GM18511 (cell line): ENCODE measurements at regions not wholly inside any gene's neighbourhood (a gene's known extent, or its start where the extent isn't known, plus 50 kb on each side); places are given as distances from the start of the nearest gene placed in this dataset.

Source experiments
- ATAC-seq: cut with Tn5 transposase; IDR thresholded peaks from one replicate; pipeline ENCODE4 v1.9.1; 2021; ENCODE audit warnings: mild to moderate bottlenecking, moderate library complexity; ENCODE audit not compliant: unreplicated experiment

DNA sequence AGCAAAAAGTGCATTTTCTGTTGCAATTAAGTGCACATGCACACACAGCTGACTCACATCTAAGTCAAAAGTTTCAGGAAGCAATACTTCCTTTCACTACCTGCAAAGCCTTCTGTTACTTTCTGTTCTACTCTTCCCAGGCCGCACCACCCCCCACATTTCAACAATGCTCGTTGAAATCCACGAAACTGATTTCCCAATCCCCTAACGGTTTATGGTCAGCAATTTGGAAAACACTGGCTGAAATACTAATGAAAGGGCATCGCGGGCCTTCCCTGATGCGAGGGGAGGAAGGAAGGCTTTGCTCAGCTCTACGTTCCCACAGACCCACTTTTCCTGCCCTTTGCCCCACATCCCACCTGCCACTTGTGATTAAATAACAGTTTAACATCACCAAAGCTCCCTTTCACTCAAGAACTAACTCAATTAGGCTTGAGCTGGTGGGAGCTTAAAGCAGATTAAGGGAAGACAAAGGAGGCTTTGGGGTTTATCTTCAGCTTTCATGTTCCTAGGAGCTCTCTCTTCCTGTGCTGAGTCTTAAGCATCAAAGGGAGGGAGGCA is 243.2 kb upstream of the RAB4A start:
- peak; percentile 58 for ATAC-seq

DNA sequence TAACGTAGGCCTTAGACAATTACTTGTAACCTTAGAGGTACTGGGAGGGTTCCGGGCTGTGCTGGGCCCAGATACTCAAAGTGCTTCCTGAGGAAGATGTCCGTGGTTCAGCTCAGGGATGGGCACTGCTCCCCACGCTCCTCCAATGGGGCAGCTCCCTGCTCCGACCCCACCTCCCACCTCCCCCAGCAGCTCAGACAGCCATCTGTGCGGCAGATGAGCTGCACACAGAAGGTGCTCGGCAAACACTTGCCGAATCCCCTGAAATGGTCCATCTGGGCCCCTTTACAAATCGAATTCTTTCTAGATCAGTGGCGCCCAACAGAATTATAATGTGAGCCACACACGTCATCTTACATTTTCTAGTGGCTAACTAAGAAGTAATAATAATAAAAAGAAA is 242.4 kb upstream of the RAB4A start:
- no peak for ATAC-seq

DNA sequence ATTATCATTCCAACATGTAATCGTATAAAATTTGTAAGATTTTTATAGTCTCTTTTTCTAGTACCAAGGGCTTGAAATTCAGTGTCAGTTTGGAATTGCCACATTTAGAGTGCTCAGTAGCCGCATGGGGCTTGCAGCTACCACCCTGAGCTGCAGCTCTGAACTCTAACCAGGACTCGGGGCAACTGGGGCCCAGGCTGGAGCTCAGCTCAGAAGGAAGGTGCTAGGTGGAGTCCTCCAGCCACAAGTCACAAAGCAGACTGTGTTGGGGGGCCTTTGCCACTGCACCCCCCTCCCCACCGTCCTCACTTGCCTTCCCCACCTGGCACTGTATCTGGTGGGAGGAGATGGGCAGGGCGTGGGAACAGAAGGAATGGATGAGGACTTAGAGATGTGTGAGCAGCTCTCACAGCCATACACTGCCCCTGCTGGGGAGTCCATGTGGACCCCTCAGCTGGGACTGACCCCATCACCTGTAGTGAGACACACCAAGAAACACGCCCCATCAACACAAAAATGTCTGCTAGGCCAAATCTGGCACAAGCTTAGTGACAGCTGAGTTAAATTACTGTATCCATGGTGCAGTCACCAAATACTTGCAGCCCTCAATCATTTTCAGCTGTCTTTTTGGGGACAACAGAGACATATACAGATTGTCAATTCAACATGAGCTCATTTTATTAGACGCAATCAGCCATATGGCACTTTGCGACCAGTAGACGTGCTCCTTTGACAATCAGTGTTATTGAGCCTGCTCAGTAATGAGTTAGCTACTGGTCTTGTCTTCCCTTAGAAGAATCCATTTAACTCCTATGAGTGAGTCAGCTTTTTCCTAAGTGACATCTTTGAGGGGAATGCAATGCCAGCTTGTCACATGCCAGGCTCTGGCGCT is 241.7 kb upstream of the RAB4A start:
- no peak for ATAC-seq

DNA sequence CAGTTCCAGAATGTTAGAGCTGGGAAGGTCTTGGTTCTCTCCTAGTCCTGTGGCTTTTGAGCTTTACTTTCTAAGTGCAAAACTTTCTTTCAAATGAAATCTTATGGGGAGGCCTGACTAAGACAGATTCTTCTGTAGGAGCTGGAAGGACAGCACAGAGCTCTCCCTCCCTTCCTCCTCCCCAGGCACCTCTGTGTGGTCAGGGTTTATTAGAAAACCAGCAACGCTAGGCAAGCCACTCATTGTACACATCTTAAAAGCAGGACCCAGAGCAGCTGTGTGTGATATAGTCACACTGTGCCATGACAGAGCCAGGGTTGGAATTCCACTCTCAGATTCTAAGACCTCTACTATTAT is 241.1 kb upstream of the RAB4A start:
- no peak for ATAC-seq

DNA sequence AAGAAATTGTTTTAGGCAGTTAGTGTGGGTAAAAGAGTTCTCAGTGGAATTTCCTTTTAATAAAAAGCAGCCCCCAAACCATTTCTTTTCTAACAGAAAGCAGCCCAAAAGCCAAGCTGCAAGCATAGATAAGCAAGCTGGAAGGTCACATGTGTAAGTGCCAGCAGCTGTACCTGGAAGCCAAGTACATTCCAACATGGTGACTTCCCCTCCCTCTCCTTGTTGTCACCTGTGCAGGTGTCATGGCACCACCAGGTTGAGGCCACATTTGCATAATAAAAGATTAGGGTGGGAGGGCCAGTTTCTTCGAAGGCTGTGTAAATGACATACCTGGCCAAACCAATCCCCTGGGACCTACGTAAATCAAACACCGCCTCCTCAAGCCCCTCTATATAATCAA is 240.3 kb upstream of the RAB4A start:
- ATAC-seq, result no peak

DNA sequence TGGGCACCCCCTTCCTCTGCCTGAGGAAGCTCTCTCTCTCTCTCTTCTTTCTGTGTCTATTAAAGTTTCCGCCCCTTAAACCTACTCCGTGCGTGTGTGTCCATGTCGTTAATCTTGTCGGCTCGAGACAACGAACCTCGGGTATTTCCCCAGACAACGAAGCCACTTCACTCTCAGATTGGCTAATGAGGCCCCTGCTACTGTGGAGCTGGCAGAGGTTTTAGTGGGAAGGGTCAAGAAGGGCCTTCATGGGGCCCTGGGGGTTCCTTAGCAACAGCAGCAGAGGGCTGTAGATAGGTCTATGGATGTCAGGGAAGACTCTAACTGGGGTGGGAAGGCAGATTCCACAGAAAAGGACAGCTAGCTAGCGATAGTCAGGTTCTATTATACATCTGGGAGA is 239.8 kb upstream of the RAB4A start:
- ATAC-seq, result no peak

DNA sequence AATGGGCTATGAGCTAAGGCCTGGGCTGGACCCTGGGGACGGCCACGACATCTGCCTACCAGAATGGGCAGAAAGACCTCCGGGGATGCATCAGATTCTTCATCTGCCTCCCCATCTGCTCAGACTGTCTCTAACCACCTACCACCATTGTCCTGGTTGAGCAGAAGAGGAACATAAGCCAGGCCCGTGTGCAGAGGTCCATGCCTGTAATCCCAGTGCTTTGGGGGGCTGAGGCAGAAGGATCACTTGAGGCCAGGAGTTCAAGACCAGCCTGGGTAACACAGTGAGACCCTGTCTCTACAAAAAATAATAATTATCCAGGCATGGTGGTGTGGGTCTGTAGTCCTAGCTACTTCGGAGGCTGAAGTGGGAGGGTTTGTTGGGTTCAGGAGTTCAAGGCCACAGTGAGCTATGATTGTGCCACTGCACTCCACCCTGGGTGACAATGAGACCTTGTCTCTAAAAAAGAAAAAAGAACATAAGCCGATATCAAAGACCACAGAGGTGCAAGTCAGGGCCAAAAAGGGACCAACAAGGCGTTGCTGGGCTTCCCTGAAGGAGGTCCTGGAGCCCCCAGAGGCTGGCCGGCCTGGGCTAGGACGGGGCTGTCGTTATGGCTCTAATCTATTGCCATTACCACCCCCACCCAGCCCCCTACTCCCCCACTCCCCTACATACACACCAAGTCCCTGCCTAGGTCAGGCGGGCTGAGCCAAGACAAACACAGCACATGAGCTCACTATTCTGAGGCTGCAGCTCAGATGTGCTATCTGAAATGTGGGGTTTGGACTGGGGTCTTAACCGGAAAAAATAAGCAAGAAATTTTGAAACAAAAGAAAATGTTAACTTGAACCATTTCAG is 239.2 kb upstream of the RAB4A start:
- no peak for ATAC-seq

DNA sequence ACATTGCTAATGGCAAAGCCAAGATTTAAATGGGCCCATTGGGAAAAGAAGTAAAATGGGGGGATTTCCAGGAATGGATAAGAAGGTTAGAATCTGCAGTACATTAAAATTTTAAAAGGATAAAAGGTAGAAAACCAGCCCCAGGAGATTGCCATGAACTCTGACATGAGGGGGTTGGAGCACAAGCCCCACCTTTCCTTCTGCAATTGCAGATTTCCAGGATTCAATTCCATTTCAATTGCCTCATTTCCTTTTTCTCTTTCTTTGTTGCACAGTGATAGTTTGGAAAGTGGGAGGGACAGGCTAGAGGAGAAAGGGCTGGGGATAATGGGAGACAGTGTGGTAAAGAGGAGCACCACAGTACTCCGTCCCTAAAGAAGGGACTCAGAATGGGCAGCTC is 238.5 kb upstream of the RAB4A start:
- ATAC-seq, result no peak

DNA sequence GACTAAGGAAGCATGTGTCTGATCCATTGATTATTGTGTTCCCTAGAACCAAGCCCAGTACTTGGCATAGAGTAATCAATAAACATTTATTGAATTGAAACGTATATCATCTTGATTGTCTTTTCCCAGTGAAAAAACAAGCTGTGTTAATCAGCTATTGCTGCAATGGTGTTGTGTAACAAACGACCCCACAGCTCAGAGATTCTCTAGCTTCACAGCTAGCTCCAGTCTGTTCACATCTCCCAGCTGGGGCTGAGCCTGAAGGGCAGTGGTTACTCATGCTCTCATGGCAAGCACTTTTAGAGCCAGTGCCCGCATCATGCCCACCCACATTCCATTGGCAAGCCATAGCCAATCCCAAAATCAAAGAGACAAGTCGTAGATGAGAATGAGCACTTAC is 237.4 kb upstream of the RAB4A start:
- no peak for ATAC-seq

DNA sequence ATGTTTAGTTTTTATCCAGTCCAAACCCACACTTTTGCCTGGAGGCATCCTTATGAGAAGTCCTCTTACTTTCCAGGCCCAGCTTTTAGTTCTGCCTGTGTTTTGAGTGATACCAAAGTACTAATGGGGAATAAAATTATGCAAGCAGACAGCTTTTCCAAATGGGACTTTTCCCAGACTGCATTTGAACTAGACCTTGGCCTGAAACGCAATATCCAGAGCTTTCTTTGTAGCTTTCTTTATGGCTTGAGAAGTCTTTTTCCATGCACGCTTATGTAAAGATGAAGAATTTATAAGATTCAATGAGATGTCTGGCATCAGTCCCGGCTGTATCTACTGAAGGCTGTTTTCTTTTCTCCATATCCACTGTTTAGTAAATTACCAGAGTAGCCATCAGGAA is 236.6 kb upstream of the RAB4A start:
- no peak for ATAC-seq

DNA sequence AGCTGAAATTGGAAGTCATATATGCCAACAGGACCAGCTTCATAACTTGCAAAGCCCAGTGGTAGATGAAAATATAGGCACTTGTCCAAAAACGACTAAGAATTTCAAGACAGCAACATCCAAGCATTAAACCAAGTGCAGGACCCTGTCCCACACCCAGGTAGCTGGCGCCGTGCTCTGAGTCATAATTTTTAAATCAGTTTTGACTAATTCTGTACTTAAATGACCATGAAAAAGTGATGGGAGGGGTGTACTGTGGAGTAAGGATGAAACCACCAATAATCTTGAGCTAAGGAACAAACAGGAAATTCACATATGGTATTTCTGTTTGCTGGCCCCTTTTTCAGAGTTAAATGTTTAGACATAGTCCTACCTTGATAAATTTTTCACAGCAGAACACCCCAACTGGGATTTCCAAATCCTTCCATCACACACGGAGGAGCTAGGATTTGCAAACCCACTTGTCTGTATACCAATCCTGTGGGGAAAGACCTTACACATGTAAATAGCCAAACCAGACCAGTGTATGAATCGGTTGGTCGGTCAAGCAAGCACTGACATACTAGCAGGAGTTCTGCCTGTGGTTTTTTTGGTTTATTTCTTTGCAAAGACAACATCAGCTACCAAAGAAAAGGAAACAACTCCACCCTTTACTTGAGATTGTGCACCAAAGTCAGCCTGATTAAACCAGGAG is 235.7 kb upstream of the RAB4A start:
- ATAC-seq, result peak; percentile 96

DNA sequence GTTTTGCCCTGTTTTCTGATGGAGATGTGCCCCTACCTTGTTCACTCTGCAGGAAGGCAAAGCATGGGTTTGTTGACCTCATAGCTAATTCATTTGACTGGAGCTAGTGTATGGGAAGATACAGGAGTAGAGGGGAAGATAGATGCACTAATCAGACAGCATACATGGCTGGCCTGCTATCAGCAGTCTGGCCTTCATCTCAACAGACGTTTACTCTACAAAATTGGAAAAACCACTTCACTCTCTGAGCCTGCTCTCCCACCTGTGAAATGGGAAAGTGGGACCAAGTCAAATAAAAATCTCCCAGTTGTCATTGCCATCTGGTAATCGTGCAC is 235.2 kb upstream of the RAB4A start:
- ATAC-seq, result peak; percentile 38

DNA sequence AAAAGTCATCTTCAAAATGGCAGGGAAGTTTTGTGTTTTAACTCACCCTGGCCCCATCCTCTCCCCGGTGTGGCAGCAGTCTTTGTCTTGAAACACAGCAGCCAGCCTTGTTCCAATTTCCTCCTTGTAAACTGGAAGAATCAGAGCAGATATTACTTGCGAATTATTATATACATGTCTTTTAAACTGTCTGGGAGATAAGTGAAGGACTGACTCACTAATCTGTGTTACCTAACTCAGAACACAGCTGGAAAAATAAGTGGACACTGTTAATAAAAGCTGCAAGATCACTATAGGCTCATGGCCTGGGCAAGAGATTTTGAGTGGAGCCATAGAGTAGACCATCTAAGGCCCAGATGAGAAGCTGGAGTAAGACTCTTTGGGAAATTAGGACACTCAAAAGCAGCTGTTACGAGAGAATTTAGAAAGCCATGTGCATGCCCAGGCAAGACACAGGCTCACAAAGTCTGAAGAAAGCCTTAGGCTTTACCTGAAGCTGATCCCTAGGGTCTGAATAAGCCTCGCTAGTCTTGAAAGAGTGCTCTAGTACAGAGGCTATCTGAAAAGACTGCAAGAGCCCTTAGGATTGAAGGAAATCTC is 233.0 kb upstream of the RAB4A start:
- no peak for ATAC-seq

DNA sequence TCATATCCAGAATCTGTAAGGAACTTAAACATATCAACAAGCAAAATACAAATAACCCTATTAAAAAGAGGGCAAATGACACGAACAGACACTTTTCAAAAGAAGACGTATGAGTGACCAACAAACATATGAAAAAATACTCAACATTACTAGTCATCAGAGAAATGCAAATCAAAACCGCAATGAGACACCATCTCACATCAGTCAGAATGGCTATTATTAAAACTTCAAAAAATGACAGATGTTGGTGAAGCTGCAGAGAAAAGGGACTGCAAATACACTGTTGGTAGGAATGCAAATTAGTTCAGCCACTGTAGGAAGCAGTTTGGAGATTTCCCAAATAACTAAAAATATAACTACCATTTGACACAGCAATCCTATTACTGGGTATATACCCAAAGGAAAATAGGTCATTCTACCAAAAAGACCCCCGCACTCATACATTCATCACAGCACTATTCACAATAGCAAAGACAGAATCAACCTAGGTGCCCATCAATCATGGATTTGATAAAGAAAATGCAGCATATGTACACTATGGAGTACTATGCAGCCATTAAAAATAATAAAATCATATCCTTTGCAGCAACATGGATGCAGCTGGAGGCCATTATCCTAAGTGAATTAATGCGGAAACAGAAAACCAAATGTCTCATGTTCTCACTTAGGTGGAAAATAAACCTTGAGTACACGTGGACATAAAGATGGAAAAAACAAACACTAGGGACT is 230.1 kb upstream of the RAB4A start:
- no peak for ATAC-seq

DNA sequence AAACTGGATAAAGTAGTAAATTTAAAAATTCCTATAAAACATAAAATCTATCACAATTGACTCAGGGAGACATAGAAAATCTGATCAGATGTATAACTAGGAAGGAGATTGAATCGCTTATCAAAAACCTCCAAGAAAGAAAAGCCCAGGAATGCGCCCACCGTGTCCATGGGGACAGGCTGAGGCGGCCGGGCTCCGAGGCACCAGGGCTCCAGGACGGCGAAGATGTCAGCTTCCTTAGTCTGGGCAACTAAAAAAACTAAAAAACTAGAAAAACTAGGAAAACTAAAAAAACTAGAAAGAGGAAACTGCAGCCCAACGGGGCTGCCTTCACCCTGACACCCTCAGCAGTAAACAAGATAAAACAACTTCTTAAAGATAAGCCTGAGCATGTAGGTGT is 229.0 kb upstream of the RAB4A start:
- no peak for ATAC-seq

DNA sequence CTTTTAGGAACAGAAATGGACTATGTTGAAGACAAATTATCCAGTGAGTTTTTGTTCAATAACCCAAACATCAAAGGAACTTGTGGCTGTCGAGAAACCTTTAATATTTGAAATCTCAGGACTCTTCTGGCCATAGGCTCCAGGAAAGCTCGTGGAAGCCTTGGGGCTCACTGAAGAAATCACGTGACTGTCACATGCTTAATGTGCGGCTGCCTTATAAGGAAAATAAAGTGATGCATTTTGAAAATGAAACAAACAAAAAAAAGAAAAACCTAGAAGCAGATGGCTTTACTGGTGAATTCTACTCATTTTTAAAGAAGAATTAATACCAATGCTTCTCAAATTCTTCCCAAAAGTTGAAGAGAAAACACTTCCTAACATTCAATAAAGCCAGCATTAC is 228.4 kb upstream of the RAB4A start:
- ATAC-seq, result no peak

DNA sequence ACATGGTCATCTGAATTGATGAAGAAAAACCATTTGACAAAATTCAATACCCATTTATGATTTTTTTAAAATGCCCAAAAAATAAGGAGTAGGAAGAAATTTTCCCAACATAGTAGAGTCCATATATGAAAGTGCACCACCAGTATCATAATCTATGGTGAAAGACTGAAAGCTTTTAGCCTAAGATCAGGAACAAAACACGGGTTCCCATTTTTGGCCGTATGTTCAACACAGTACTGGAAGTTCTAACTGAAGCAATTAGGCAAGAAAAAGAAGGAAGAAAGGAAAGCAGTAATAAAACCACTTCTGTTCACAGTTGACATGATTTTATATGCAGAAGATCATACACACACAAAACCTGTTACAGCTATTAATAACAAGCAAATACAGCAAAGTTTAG is 227.8 kb upstream of the RAB4A start:
- no peak for ATAC-seq

DNA sequence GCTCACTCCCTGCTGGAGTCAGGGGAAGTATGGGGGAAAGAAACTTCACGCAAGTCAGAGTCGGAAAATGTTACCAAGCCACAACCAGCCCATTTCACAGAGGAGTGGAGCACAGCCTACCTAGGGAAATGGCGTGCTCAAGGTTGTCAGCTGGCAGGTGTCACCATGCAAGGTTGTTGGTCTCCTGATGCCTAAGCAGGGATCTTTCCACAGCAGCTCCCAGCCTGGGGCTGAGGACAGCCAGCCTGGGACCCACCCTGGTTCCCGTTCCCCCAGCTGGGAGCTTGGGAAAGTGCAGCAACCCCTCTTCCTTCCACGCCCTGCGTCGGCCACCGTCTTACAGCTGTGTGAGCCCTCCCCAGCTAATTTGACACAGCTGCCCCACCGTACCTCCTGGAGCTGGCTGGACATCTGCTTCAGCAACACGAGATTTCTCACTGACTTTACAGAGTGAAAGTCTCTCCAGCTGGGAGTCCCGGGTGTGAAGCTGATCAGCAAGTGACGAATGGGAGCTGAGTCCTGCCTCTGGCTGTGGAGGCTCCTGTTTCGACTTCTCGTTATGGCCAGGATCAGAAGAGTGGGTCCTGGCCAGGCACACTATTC is 224.6 kb upstream of the RAB4A start:
- ATAC-seq, result no peak

DNA sequence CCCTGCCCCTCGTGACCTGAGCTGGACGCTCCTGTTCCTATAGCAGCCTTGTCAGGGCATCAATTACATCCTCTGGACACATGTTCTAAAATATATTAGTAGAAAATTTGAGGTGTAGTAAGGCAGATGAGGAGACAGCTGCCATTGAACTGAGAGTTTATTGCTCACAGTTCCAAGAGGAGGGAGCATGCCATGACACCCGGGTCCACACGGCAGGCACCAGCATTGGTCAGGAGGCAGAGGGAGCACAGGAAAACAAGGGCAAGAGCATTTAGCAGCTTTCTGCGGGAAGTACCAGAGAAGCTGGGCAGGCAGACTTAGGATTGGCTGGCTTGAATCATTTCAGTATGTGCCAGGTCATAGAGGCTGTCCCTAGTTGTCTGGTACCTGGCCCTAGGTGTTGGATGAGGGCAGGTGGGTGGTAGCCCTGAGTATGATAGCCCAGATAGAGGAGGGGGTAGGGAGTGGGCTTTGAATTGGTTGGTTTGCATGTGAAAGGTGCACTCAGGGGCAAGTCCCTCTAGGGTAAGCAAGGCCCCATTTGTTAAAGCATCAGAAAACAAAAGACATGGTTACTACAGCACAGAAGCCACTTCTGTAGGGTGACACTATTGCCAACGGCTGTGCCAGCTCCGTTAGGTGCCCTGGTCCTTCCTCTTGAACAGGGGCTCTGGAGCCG is 223.6 kb upstream of the RAB4A start:
- no peak for ATAC-seq
